CD4-positive, alpha-beta memory T cell (primary cell): ENCODE measurements at regions not wholly inside any gene's neighbourhood (a gene's known extent, or its start where the extent isn't known, plus 50 kb on each side); places are given as distances from the start of the nearest gene placed in this dataset.

Experiments
- CTCF ChIA-PET: fragments of 350-600 bp; sonication (Branson Sonifier 250); formaldehyde crosslinking; loops from one replicate; lab custom pipeline; 2021; ENCODE audit warnings: inconsistent platforms; ENCODE audit not compliant: partially characterized antibody; lab: Charles Lee
- POLR2A ChIA-PET: fragments of 350-600 bp; sonication (Branson Sonifier 250); formaldehyde crosslinking; loops from one replicate; lab custom pipeline; 2021; ENCODE audit not compliant: partially characterized antibody; lab: Charles Lee
- DNase-seq, 5 donors: peaks; one replicate each; pipeline versions ENCODE4 v3.0.0 to v3.0.0-alpha.2; 2020 to 2022; ENCODE audit warnings: mixed read lengths in 1 of 5
- H3K27ac ChIP-seq: one replicate; pipeline ENCODE4 v1.7.0; 2013; ENCODE audit warnings: low read depth, low read length
- H3K27me3 ChIP-seq: 2 replicates; pipeline ENCODE4 v1.7.0; 2013; ENCODE audit warnings: mild to moderate bottlenecking, low read length, moderate library complexity; ENCODE audit not compliant: insufficient read depth
- H3K36me3 ChIP-seq: 2 replicates; pipeline ENCODE4 v1.7.0; 2013; ENCODE audit warnings: mild to moderate bottlenecking, low read length, moderate library complexity; ENCODE audit not compliant: insufficient read depth
- H3K4me1 ChIP-seq: 2 replicates; pipeline ENCODE4 v1.7.0; 2013; ENCODE audit warnings: mild to moderate bottlenecking, low read length, moderate library complexity; ENCODE audit not compliant: insufficient read depth
- H3K4me3 ChIP-seq, 2 donors: one replicate each; pipeline ENCODE4 v1.7.0; 2013; ENCODE audit warnings: low read length in 2 of 2, mild to moderate bottlenecking in 1 of 2
- H3K9me3 ChIP-seq, 2 donors: one replicate each; pipeline ENCODE4 v1.7.0; 2013; ENCODE audit warnings: low read length in 2 of 2, control low read depth in 1 of 2; ENCODE audit not compliant: control insufficient read depth in 1 of 2
- H3K27ac Mint-ChIP-seq, 7 donors: one replicate each; pipeline ENCODE4 v1.8.0; 2020 to 2021; ENCODE audit warnings: mixed read lengths in 7 of 7, mild to moderate bottlenecking in 6 of 7, inconsistent platforms in 3 of 7, moderate library complexity in 3 of 7
- H3K27me3 Mint-ChIP-seq, 2 donors: one replicate each; pipeline ENCODE4 v1.8.0; 2020 to 2021; ENCODE audit warnings: mixed read lengths in 2 of 2
- H3K36me3 Mint-ChIP-seq, 2 donors: one replicate each; pipeline ENCODE4 v1.8.0; 2020 to 2021; ENCODE audit warnings: mixed read lengths in 2 of 2, inconsistent platforms in 1 of 2, mild to moderate bottlenecking in 1 of 2
- H3K4me1 Mint-ChIP-seq, 4 donors: one replicate each; pipeline ENCODE4 v1.8.0; 2020 to 2021; ENCODE audit warnings: mixed read lengths in 4 of 4, mild to moderate bottlenecking in 1 of 4
- H3K4me3 Mint-ChIP-seq, 8 donors: one replicate each; pipeline ENCODE4 v1.8.0; 2020 to 2021; ENCODE audit warnings: mixed read lengths in 8 of 8, mild to moderate bottlenecking in 7 of 8, moderate library complexity in 6 of 8, inconsistent platforms in 3 of 8
- H3K9me3 Mint-ChIP-seq, 8 donors: one replicate each; pipeline ENCODE4 v1.8.0; 2020 to 2021; ENCODE audit warnings: mixed read lengths in 8 of 8, mild to moderate bottlenecking in 5 of 8, inconsistent platforms in 3 of 8, moderate library complexity in 1 of 8
- intact Hi-C: fragments of 100-400 bp; cut with micrococcal nuclease; formaldehyde crosslinking; loops from one replicate; pipeline ENCODE4 v1.15.1; 2023

DNA sequence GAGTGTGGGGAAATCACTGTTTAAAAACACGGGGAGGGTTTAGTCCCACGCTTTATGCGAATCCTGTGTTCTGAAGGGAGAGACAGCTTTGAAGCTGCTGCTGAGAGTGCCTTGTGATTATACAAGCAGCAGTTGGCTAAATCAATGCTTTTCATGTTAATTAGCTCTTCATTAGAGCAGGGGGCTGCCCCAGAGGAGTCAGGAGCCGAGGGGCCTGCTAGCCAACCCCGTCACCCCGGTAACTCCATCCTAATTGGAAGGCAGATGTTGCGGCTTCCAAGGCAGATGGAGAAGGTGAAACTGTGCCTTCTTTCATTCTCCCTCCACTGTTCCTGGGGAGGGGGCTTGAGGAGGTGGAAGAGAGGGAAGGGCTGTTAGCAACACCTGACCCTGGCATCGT, 92.4 kb upstream of the ANKRD34C start:
- Histone ChIP-seq H3K4me1 (no peaks in the 10 kb centered on the region), H3K9me3 (no peaks in the 10 kb centered on the region), H3K4me3 (no peak overlapping the region), H3K27ac (no peak overlapping the region), H3K36me3 (no peaks in the 10 kb centered on the region), H3K27me3 (no peaks in the 10 kb centered on the region)
- H3K9me3 Mint-ChIP-seq: no peaks in the 10 kb centered on the region
- H3K27me3 Mint-ChIP-seq: peaks cover 3 to 8% of the 10 kb centered on the region in 2 donors
- ChIA-PET POLR2A (no interaction called here), CTCF (interaction anchor here (1.1 kb wide), 1 partner anchor 9 kb away, joined by 6 read pairs; no protein-coding TSS in a partner anchor)
- intact Hi-C loops: no loop called here
- H3K4me1 Mint-ChIP-seq: no peaks in the 10 kb centered on the region
- H3K4me3 Mint-ChIP-seq: no peak overlapping the region
- no peaks in the 10 kb centered on the region for H3K36me3 Mint-ChIP-seq
- DNase-seq: no peak
- H3K27ac Mint-ChIP-seq: no peak overlapping the region

DNA sequence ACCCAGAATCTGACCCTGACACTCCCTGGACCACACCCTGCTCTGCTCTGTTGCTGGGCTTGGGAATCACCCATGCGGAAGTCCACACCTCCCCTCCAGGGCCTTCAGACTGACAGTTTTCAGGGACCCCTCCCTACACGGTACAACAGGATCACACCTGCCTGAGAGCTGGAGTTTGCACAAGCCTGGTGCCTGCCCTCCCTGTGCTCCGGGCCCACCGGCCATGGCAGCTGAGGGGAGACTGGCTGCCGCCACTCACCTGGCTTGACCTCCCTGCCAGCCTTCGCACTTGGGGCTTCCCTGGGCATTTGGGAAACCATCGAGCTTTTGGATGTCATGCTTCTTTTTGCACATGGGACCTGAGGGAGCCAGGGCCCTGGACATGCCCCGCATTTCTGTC, 95.9 kb upstream of the ANKRD34C start:
- Mint-ChIP-seq H3K27ac (no peak overlapping the region), H3K4me3 (no peak overlapping the region), H3K27me3 (peaks cover 11 to 12% of the 10 kb centered on the region in 2 donors), H3K36me3 (no peaks in the 10 kb centered on the region), H3K4me1 (peaks cover 0 to 2% (median 0%) of the 10 kb centered on the region in 4 donors), H3K9me3 (no peaks in the 10 kb centered on the region)
- DNase-seq: no peak
- Histone ChIP-seq H3K4me3 (no peak overlapping the region), H3K9me3 (no peaks in the 10 kb centered on the region), H3K27me3 (no peaks in the 10 kb centered on the region), H3K36me3 (no peaks in the 10 kb centered on the region), H3K27ac (no peak overlapping the region), H3K4me1 (no peaks in the 10 kb centered on the region)
- POLR2A ChIA-PET: no interaction called here
- intact Hi-C loops: loop anchor here (10.0 kb wide), 1 partner anchor 432 kb away; no protein-coding TSS in a partner anchor
- CTCF ChIA-PET: no interaction called here

DNA sequence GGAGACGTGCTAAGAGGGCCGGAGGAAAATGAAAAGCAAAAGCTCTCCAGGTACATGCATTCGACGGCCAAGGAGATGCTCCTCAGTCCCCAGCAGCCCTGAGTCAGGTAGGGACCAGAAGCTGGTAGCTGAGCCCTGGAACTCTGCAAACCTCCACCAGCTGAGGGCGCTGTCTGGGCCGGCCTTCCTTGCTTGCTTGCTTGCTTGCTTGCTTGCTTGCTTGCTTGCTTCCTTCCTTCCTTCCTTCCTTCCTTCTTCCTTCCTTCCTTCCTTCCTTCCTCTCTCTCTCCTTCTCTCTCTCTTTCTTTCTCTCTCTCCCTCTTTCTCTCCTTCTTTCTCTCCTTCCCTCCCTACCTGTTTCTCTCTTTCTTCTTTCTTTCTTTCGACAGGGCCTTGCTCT, 94.6 kb upstream of the RASGRF1 start:
- no peak overlapping the region for H3K4me3 ChIP-seq
- Mint-ChIP-seq H3K27me3 (peaks cover 9 to 12% of the 10 kb centered on the region in 2 donors), H3K4me1 (peaks cover 0 to 2% (median 0%) of the 10 kb centered on the region in 4 donors), H3K4me3 (no peak overlapping the region), H3K9me3 (no peaks in the 10 kb centered on the region), H3K36me3 (no peaks in the 10 kb centered on the region), H3K27ac (no peak overlapping the region)
- ChIA-PET CTCF (interaction anchor here (0.8 to 5.5 kb wide), 13 partner anchors 10 to 325 kb away, joined by 3 to 53 read pairs (median 8); no protein-coding TSS in a partner anchor), POLR2A (no interaction called here)
- intact Hi-C loops: loop anchor here (10.0 kb wide), 1 partner anchor 430 kb away; no protein-coding TSS in a partner anchor
- no peaks in the 10 kb centered on the region for H3K9me3 ChIP-seq
- no peak overlapping the region for H3K27ac ChIP-seq
- H3K4me1 ChIP-seq: no peaks in the 10 kb centered on the region
- H3K36me3 ChIP-seq: no peaks in the 10 kb centered on the region
- H3K27me3 ChIP-seq: no peaks in the 10 kb centered on the region
- DNase-seq: no peak

DNA sequence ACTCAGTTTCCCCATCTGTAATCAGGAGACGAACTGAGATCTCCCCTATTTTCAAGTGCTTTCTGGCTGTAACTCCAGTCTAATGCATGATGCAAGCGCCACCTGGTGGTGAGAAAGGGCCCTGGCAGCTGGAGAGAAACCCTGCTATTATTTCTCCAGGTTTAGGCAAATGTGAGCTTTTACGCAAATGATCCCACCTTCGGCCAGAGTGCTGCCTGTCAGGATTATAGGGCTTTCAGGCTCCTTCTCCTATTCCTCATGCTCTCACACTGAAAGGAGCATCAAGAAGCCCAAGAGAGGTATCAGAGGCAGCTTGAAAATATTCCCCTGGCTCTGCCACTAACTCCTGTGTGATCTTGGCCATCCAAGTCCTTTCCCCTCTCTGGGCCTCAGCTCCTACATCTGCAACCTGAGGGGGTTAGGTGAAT, 93.9 kb upstream of the RASGRF1 start:
- Mint-ChIP-seq H3K27me3 (peaks cover 7 to 12% of the 10 kb centered on the region in 2 donors), H3K27ac (no peak overlapping the region), H3K9me3 (no peaks in the 10 kb centered on the region), H3K4me1 (peaks cover 0 to 2% (median 0%) of the 10 kb centered on the region in 4 donors), H3K36me3 (no peaks in the 10 kb centered on the region), H3K4me3 (no peak overlapping the region)
- POLR2A ChIA-PET: no interaction called here
- Histone ChIP-seq H3K4me1 (no peaks in the 10 kb centered on the region), H3K36me3 (no peaks in the 10 kb centered on the region), H3K27me3 (no peaks in the 10 kb centered on the region), H3K27ac (no peak overlapping the region), H3K9me3 (no peaks in the 10 kb centered on the region), H3K4me3 (no peak overlapping the region)
- DNase-seq: peak; percentile 44 to 62 (median 52)
- intact Hi-C loops: loop anchor here (1.0 to 10.0 kb wide), 2 partner anchors 275 to 430 kb away; no protein-coding TSS in a partner anchor
- CTCF ChIA-PET: interaction anchor here (0.8 to 5.5 kb wide), 20 partner anchors 10 to 570 kb away, joined by 3 to 53 read pairs (median 6); no protein-coding TSS in a partner anchor

DNA sequence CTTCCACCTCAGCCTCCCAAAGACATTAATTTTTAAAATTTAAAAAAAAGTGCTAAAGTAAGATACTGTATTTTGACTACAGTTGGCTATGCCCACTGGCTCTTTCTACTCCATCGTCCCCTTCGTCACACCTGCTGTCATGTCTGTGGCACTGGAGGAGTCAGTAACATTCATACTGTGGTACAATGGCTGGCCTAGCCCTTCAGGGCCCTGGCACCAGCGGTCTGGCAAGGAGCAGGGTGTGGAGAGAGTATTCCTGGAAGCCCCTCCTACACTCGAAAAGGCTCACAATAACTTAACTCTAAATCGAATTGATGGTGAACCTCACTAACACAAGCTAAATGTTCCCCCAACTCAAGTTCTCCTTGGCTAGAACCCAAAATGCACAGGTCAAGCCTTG, 89.7 kb upstream of the RASGRF1 start:
- Histone ChIP-seq H3K27me3 (no peaks in the 10 kb centered on the region), H3K4me3 (no peak overlapping the region), H3K9me3 (no peaks in the 10 kb centered on the region), H3K4me1 (no peaks in the 10 kb centered on the region), H3K36me3 (no peaks in the 10 kb centered on the region), H3K27ac (no peak overlapping the region)
- CTCF ChIA-PET: interaction anchor here (1.3 to 5.5 kb wide), 3 partner anchors 10 to 270 kb away, joined by 3 to 53 read pairs (median 6); no protein-coding TSS in a partner anchor
- Mint-ChIP-seq H3K27me3 (peaks cover 10 to 14% of the 10 kb centered on the region in 2 donors), H3K4me3 (no peak overlapping the region), H3K9me3 (no peaks in the 10 kb centered on the region), H3K27ac (no peak overlapping the region), H3K4me1 (peaks cover 0 to 2% (median 0%) of the 10 kb centered on the region in 4 donors), H3K36me3 (no peaks in the 10 kb centered on the region)
- DNase-seq: no peak
- intact Hi-C loops: loop anchor here (10.0 kb wide), 1 partner anchor 426 kb away; no protein-coding TSS in a partner anchor
- POLR2A ChIA-PET: no interaction called here

DNA sequence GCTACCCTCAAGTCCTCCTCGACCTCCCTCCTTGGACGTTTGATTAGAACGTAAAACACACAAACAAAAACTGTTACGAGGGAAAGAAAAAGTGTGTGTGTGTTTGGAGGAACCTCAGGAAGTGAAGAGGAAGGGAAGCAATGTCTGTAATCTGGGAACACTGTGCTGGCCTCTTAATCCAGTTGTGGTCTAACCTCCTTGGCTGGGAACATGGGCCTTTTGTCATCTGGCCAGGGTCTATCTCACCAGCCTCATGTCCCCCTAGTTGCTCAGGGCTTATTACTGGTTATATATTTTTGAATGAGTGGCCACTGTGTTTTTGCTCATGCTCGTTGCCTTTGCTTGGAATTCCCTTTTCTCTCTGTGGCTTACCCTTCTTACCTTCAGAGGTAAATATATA, 89.0 kb upstream of the RASGRF1 start:
- H3K4me3 Mint-ChIP-seq: no peak overlapping the region
- ChIA-PET CTCF (no interaction called here), POLR2A (no interaction called here)
- no peaks in the 10 kb centered on the region for H3K27me3 ChIP-seq
- DNase-seq: no peak
- H3K27ac ChIP-seq: no peak overlapping the region
- H3K36me3 ChIP-seq: no peaks in the 10 kb centered on the region
- H3K36me3 Mint-ChIP-seq: no peaks in the 10 kb centered on the region
- H3K27me3 Mint-ChIP-seq: peaks cover 12 to 16% of the 10 kb centered on the region in 2 donors
- peaks cover 0 to 2% (median 0%) of the 10 kb centered on the region in 4 donors for H3K4me1 Mint-ChIP-seq
- H3K4me1 ChIP-seq: no peaks in the 10 kb centered on the region
- intact Hi-C loops: no loop called here
- no peak overlapping the region for H3K4me3 ChIP-seq
- no peak overlapping the region for H3K27ac Mint-ChIP-seq
- no peaks in the 10 kb centered on the region for H3K9me3 ChIP-seq
- no peaks in the 10 kb centered on the region for H3K9me3 Mint-ChIP-seq

DNA sequence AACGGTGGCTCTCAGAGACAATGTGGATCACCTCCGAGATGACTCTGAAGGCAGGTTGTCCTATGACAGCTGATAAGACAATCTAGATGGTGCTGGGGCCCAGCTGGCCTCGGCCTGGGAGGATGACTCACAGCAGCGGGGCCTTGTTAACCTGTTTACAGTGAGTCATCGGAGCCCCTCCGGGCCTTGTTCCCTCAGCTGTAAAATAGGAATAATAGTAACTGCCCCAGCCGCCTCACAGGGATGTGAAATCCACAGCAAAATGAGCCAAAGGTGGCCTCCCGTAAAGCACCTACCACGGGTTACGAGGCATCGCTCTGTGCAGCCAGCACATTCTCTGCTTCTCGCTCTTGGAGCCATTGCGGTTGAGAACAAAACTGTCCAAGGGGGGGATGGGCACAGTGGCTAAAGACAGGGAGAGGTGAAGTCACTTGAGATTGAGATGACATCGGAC, 88.6 kb upstream of the RASGRF1 start:
- Mint-ChIP-seq H3K9me3 (no peaks in the 10 kb centered on the region), H3K4me3 (no peak overlapping the region), H3K27me3 (peaks cover 10 to 16% of the 10 kb centered on the region in 2 donors), H3K4me1 (peaks cover 0 to under 1% (median 0%) of the 10 kb centered on the region in 4 donors), H3K36me3 (no peaks in the 10 kb centered on the region), H3K27ac (no peak overlapping the region)
- intact Hi-C loops: no loop called here
- ChIA-PET POLR2A (no interaction called here), CTCF (no interaction called here)
- H3K36me3 ChIP-seq: no peaks in the 10 kb centered on the region
- no peak for DNase-seq
- H3K4me1 ChIP-seq: no peaks in the 10 kb centered on the region
- no peaks in the 10 kb centered on the region for H3K9me3 ChIP-seq
- no peak overlapping the region for H3K4me3 ChIP-seq
- no peaks in the 10 kb centered on the region for H3K27me3 ChIP-seq
- no peak overlapping the region for H3K27ac ChIP-seq
